ENCODE measurements at regions not wholly inside any gene's neighbourhood (a gene's known extent, or its start where the extent isn't known, plus 50 kb on each side); places are given as distances from the start of the nearest gene placed in this dataset.
A peak's percentile ranks its signal among the peaks of the same experiment; 100 is the strongest.
"Not testable (repeated sequence)": the region's sequence is repeated elsewhere in the genome, so short reads cannot be mapped to it uniquely, and the experiment has no call there.

DNA sequence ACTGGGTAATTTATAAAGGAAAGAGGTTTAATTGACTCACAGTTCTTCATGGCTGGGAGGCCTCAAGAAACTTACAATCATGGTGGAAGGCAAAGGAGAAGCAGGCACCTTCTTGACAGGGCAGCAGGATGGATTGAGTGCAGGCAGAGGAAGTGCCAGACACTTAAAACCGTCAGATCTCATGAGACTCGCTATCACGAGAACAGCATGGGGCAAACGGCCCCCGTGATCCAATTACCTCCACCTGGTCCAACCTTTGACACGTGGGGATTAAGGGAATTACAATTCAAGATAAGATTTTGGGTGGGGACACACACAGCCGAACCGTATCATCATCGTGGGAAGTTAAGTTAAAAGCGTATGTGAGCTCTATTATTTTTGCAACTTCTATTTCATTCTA lies 71.4 kb upstream of the SYN3 start:
- ATAC-seq (ENCODE audit: low read depth) (no peak), DNase-seq (ENCODE audit: low spot score) (no peak)
- Histone ChIP-seq H3K27me3 (ENCODE audit: insufficient read depth, poor library complexity, severe bottlenecking) (no peaks in the 10 kb centered on the region), H3K9me3 (ENCODE audit: severe bottlenecking) (no peaks in the 10 kb centered on the region), H3K4me1 (ENCODE audit: insufficient read depth, poor library complexity, severe bottlenecking) (no peaks in the 10 kb centered on the region), H3K27ac (ENCODE audit: poor library complexity, severe bottlenecking) (no peak overlapping the region), H3K4me3 (ENCODE audit: severe bottlenecking) (no peak overlapping the region), H3K36me3 (ENCODE audit: low read depth) (no peaks in the 10 kb centered on the region)
- TF ChIP-seq CTCF (IDR thresholded peaks at IDR 0.05; ENCODE audit: poor library complexity, severe bottlenecking): no peak

DNA sequence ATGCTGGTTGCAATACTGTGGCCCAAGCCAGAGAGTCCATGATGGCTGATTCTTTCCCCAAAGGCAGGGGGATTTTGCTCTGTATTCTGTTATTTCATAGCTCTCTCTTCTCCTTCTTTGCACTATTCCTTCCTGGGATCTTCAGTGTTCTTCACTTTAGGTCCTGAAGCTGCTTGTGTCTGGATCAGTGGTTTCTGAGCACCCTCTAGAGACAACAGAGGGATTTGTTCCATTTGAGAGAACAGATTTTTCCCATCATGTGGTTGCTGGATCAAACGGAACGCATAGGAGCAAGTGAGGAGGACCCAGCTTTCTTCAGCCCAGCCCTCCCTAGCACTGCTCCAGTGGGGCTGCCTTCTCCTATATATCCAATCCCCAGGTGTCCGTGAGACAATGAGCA lies 68.7 kb upstream of the SYN3 start:
- Histone ChIP-seq H3K4me1 (ENCODE audit: insufficient read depth, poor library complexity, severe bottlenecking) (no peaks in the 10 kb centered on the region), H3K27ac (ENCODE audit: poor library complexity, severe bottlenecking) (no peak overlapping the region), H3K9me3 (ENCODE audit: severe bottlenecking) (no peaks in the 10 kb centered on the region), H3K4me3 (ENCODE audit: severe bottlenecking) (no peak overlapping the region), H3K27me3 (ENCODE audit: insufficient read depth, poor library complexity, severe bottlenecking) (no peaks in the 10 kb centered on the region), H3K36me3 (ENCODE audit: low read depth) (no peaks in the 10 kb centered on the region)
- no peak for DNase-seq (ENCODE audit: low spot score)
- ATAC-seq (ENCODE audit: low read depth): peak; percentile 75
- peak; percentile 62 for TF ChIP-seq CTCF (IDR thresholded peaks at IDR 0.05; ENCODE audit: poor library complexity, severe bottlenecking)

- no peak overlapping the region for H3K27ac ChIP-seq (ENCODE audit: poor library complexity, severe bottlenecking)
- H3K27me3 ChIP-seq (ENCODE audit: insufficient read depth, poor library complexity, severe bottlenecking): no peaks in the 10 kb centered on the region
- no peaks in the 10 kb centered on the region for H3K36me3 ChIP-seq (ENCODE audit: low read depth)
- no peak for DNase-seq (ENCODE audit: low spot score)
- H3K9me3 ChIP-seq (ENCODE audit: severe bottlenecking): no peaks in the 10 kb centered on the region
- TF ChIP-seq CTCF (IDR thresholded peaks at IDR 0.05; ENCODE audit: poor library complexity, severe bottlenecking): no peak
- no peak for ATAC-seq (ENCODE audit: low read depth)
- no peak overlapping the region for H3K4me3 ChIP-seq (ENCODE audit: severe bottlenecking)
- no peaks in the 10 kb centered on the region for H3K4me1 ChIP-seq (ENCODE audit: insufficient read depth, poor library complexity, severe bottlenecking)
These were observed 66.3 kb upstream of the SYN3 start for GRCh38 chr22:33124471-33124870.

DNA sequence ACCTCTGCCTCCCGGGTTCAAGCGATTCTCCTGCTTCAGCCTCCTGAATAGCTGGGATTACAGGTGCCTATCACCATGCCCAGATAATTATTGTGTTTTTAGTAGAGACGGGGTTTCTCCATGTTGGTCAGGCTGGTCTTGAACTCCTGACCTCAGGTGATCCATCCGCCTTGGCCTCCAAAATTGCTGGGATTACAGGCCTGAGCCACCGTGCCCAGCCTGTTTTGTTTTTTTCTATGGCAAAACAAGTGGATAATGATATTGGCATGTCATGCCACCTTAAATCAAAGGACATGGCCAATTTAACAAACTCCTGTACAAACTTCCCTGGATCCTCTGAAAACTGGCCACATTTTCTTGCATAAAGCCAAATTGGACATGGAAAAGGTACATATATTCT lies 64.3 kb upstream of the SYN3 start:
- DNase-seq (ENCODE audit: low spot score); H3K9me3 ChIP-seq (ENCODE audit: severe bottlenecking); H3K27me3 ChIP-seq (ENCODE audit: insufficient read depth, poor library complexity, severe bottlenecking); ATAC-seq (ENCODE audit: low read depth); H3K4me3 ChIP-seq (ENCODE audit: severe bottlenecking); H3K4me1 ChIP-seq (ENCODE audit: insufficient read depth, poor library complexity, severe bottlenecking); H3K36me3 ChIP-seq (ENCODE audit: low read depth); H3K27ac ChIP-seq (ENCODE audit: poor library complexity, severe bottlenecking): not testable (repeated sequence)

GRCh38 chr22:33119044-33119443 lies 60.9 kb upstream of the SYN3 start:
- Histone ChIP-seq H3K27ac (ENCODE audit: poor library complexity, severe bottlenecking) (no peak overlapping the region), H3K9me3 (ENCODE audit: severe bottlenecking) (no peaks in the 10 kb centered on the region), H3K36me3 (ENCODE audit: low read depth) (no peaks in the 10 kb centered on the region), H3K4me3 (ENCODE audit: severe bottlenecking) (no peak overlapping the region), H3K27me3 (ENCODE audit: insufficient read depth, poor library complexity, severe bottlenecking) (no peaks in the 10 kb centered on the region), H3K4me1 (ENCODE audit: insufficient read depth, poor library complexity, severe bottlenecking) (peaks cover 10% of the 10 kb centered on the region)
- ATAC-seq (ENCODE audit: low read depth) (no peak), DNase-seq (ENCODE audit: low spot score) (no peak)
- TF ChIP-seq CTCF (IDR thresholded peaks at IDR 0.05; ENCODE audit: poor library complexity, severe bottlenecking): no peak
